Nephron (organoid): ENCODE measurements at regions not wholly inside any gene's neighbourhood (a gene's known extent, or its start where the extent isn't known, plus 50 kb on each side); places are given as distances from the start of the nearest gene placed in this dataset.

ENCODE experiments used
- H3K27ac Mint-ChIP-seq, 3 experiments: 2 replicates each; pipeline ENCODE4 v1.8.0; 2020; ENCODE audit warnings: mixed read lengths in 3 of 3, mild to moderate bottlenecking in 2 of 3, moderate library complexity in 1 of 3
- H3K27me3 Mint-ChIP-seq: 2 replicates; pipeline ENCODE4 v1.8.0; 2021; ENCODE audit warnings: low read depth, mild to moderate bottlenecking, moderate library complexity, mixed read lengths
- H3K36me3 Mint-ChIP-seq: 2 replicates; pipeline ENCODE4 v1.8.0; 2020; ENCODE audit warnings: low read depth, mixed read lengths
- H3K4me1 Mint-ChIP-seq: 2 replicates; pipeline ENCODE4 v1.8.0; 2020; ENCODE audit warnings: mixed read lengths
- H3K4me3 Mint-ChIP-seq, 3 experiments: 2 replicates each; pipeline ENCODE4 v1.8.0; 2020; ENCODE audit warnings: mild to moderate bottlenecking in 3 of 3, mixed read lengths in 3 of 3, moderate library complexity in 2 of 3
- H3K9me3 Mint-ChIP-seq: 2 replicates; pipeline ENCODE4 v1.8.0; 2020; ENCODE audit warnings: mixed read lengths
- TF ChIP-seq, protein P1 (sequence below), 3 experiments: fragments of 200-600 bp; sonication (generic); IDR thresholded peaks; one replicate each; pipeline ENCODE4 v1.5.0; 2021; ENCODE audit warnings: antibody characterized with exemption in 3 of 3; ENCODE audit not compliant: unreplicated experiment in 3 of 3

DNA sequence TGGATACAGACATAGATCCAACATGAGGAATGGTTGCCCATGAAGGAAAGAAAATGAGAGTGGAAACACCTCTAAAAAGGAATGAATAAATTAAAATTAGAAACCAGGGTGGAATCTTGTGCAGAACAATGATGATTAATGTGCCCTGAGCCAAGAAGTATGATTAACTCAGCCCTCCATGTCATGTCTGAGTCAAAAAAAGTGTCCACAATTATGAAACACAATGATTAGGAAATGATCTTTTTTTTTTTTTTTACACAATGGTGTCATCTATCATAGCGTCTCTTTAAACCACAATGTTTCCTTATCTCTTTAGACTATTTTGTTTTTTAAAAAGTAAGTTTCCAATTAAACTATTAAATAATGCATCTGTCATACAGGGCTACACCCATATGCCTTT is 78.9 kb upstream of the RAB4A start:
- no peaks in the 10 kb centered on the region for H3K9me3 Mint-ChIP-seq
- no peak overlapping the region for H3K4me3 Mint-ChIP-seq
- H3K4me1 Mint-ChIP-seq, result no peaks in the 10 kb centered on the region
- H3K27me3 Mint-ChIP-seq, result peaks cover 4% of the 10 kb centered on the region
- no peaks in the 10 kb centered on the region for H3K36me3 Mint-ChIP-seq
- TF ChIP-seq, protein P1, sequence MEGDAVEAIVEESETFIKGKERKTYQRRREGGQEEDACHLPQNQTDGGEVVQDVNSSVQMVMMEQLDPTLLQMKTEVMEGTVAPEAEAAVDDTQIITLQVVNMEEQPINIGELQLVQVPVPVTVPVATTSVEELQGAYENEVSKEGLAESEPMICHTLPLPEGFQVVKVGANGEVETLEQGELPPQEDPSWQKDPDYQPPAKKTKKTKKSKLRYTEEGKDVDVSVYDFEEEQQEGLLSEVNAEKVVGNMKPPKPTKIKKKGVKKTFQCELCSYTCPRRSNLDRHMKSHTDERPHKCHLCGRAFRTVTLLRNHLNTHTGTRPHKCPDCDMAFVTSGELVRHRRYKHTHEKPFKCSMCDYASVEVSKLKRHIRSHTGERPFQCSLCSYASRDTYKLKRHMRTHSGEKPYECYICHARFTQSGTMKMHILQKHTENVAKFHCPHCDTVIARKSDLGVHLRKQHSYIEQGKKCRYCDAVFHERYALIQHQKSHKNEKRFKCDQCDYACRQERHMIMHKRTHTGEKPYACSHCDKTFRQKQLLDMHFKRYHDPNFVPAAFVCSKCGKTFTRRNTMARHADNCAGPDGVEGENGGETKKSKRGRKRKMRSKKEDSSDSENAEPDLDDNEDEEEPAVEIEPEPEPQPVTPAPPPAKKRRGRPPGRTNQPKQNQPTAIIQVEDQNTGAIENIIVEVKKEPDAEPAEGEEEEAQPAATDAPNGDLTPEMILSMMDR (IDR thresholded peaks at IDR 0.05; ENCODE audit: unreplicated experiment in 3 of 3), result no peak
- H3K27ac Mint-ChIP-seq, result no peak overlapping the region

DNA sequence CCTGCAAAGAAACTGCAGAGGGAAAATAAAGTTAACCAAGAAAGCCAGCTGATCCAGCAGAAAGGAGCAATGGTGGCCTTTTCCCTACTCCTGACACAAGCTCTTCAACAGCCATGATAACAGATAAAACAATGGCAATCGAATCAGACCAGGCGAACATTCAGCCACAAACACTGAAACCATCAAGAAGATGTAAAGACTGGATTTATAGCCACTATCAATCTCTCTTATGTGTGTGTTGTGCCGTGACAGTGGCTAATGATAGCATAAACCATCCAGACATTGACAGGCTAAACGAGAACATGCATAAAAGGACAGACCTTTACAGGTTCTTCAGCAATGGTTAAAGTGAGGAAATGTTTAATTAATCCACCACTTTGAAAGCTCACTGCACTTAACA is 78.1 kb upstream of the RAB4A start:
- TF ChIP-seq, protein P1 (IDR thresholded peaks at IDR 0.05; ENCODE audit: unreplicated experiment in 3 of 3), result no peak
- no peaks in the 10 kb centered on the region for H3K27me3 Mint-ChIP-seq
- H3K9me3 Mint-ChIP-seq, result no peaks in the 10 kb centered on the region
- H3K27ac Mint-ChIP-seq, result peak overlapping the region in 1 of 3 experiments; percentile 69
- no peaks in the 10 kb centered on the region for H3K4me1 Mint-ChIP-seq
- no peaks in the 10 kb centered on the region for H3K36me3 Mint-ChIP-seq
- H3K4me3 Mint-ChIP-seq, result no peak overlapping the region

DNA sequence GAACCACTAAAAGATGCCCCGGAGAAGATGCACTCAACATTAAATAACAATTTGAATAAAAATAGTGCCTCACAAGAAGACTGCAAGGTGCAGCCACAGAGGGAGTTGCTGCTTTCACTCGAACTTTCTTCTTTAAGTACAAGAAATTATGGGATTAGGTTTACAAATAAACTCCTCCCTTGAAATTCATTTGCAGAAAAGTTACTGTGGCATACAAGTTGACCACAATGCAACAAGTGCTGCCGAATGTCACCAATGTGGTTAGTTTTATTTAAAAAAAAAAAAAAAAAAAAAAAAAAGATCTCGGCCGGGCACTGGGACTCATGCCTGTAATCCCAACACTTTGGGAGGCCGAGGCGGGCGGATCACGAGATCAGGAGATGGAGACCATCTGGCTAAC is 76.8 kb upstream of the RAB4A start:
- Mint-ChIP-seq H3K4me3 (no peak overlapping the region), H3K27me3 (peaks cover 4% of the 10 kb centered on the region), H3K27ac (no peak overlapping the region), H3K4me1 (peaks cover 5% of the 10 kb centered on the region), H3K36me3 (no peaks in the 10 kb centered on the region), H3K9me3 (no peaks in the 10 kb centered on the region)
- TF ChIP-seq, protein P1 (IDR thresholded peaks at IDR 0.05; ENCODE audit: unreplicated experiment in 3 of 3), result no peak

DNA sequence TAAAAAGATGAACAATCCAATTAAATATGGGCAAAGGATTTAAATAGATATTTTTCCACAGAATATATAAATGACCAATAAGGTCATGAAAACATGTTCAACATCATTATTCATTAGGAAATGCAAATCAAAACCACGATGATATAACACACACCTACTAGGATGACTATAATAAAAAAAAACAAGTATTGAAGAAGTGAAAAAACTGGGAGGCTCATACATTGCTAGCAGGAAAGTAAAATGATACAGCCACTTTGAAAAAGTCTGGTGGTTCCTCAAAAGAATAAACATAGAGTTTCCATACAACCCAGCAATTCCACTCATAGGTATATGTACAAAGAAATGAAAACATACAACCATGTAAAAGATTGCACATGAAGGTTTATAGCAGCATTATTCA is 75.7 kb upstream of the RAB4A start:
- H3K4me3 Mint-ChIP-seq, result no peak overlapping the region
- H3K9me3 Mint-ChIP-seq, result no peaks in the 10 kb centered on the region
- H3K27ac Mint-ChIP-seq, result no peak overlapping the region
- H3K36me3 Mint-ChIP-seq, result no peaks in the 10 kb centered on the region
- H3K4me1 Mint-ChIP-seq, result peaks cover 13% of the 10 kb centered on the region
- TF ChIP-seq, protein P1 (IDR thresholded peaks at IDR 0.05; ENCODE audit: unreplicated experiment in 3 of 3), result no peak
- peaks cover 13% of the 10 kb centered on the region for H3K27me3 Mint-ChIP-seq

DNA sequence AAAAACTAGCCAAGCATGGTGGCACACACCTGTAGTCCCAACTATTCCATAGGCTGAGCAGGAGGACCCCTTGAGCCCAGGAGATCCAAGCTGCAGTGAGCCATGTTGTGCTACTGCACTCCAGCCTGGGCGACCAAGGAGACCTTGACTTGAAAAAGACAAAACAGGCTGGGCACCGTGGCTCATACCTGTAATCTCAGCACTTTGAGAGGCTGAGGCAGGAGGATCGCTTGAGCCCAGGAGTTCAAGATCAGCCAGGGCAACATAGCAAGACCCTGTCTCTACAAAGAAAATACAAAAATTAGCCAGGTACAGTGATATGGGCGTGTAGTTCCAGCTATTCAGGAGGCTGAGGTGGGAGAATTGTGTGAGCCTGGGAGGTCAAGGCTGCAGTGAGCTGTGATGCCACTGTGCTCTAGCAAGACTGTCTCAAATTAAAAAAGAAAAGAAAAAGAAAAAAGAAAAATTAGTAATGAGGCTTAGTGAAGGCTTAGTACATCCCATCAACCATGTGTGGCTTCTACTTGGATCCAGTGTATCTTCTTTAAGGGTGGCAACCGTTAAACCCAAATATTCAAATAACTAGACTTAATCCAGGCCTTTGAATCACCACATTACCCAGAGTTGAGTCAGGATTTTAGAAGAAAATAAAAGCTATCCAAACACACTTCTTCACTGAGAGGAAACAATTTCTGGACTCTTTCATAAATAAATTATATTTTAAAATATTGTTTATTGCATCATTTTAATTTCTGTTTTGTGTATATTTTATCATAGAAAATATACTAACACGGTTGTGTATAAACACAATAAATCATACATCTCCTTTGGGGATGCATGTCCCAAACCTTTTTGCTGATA is 74.3 kb upstream of the RAB4A start:
- TF ChIP-seq, protein P1 (IDR thresholded peaks at IDR 0.05; ENCODE audit: unreplicated experiment in 3 of 3), result no peak
- Mint-ChIP-seq H3K4me1 (peaks cover 15% of the 10 kb centered on the region), H3K9me3 (no peaks in the 10 kb centered on the region), H3K4me3 (no peak overlapping the region), H3K27me3 (peaks cover 14% of the 10 kb centered on the region), H3K27ac (no peak overlapping the region), H3K36me3 (no peaks in the 10 kb centered on the region)

DNA sequence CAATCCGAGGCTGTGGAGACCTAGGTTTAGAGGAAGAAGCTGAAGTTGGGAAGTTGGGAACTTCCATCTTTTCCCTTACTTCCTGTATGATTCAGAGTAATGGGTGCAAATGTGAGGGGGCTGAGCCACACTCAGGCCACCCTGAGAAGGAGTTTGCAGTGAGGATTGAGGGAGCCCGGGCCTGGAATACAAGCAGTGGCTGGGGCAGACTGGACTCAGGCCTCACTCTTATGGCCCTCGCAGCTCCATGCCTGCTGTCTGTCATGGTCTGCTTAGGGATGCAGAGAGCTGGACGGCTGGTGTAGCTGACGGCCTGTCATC is 73.7 kb upstream of the RAB4A start:
- Mint-ChIP-seq H3K4me3 (no peak overlapping the region), H3K9me3 (no peaks in the 10 kb centered on the region)

More for the DNA sequence above, 73.7 kb upstream of the RAB4A start:
- Mint-ChIP-seq H3K27ac (no peak overlapping the region), H3K36me3 (no peaks in the 10 kb centered on the region), H3K27me3 (peaks cover 14% of the 10 kb centered on the region), H3K4me1 (peaks cover 19% of the 10 kb centered on the region)
- TF ChIP-seq, protein P1 (IDR thresholded peaks at IDR 0.05; ENCODE audit: unreplicated experiment in 3 of 3), result no peak
